ENCODE measurements at regions not wholly inside any gene's neighbourhood (a gene's known extent, or its start where the extent isn't known, plus 50 kb on each side); places are given as distances from the start of the nearest gene placed in this dataset.

DNA sequence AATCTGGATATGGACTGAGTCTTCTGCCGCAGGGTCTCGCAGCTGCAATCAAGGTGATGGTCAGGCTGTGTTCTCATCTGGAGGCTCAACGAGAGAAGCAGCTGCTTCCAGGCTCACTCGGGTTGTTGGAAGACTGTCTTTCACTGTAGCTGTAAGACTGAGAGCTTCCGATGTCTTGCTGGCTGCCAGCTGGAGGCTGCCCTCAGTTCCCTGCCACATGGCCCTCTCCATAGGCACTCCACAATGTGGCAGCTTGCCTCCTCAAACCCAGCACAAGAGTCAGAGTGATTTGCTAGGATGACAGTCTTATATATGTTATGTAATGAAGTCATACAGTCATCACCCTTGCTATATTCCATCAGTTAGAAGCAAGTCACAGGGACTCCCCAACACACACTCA, 290.5 kb upstream of the CDYL start:
- BruUV-seq (replicated peaks), result no TSS peak
- Histone ChIP-seq H3K4me3 (replicated peaks in 1 of 3; ENCODE audit: insufficient read depth in 1 of 3, low read depth in 1 of 3, low read length in 3 of 3) (no peak overlapping the region), H3K4me1 (ENCODE audit: control insufficient read depth, extremely low read depth, insufficient read depth, low read length) (no peaks in the 10 kb centered on the region), H2AFZ (ENCODE audit: low read depth, low read length) (no peak overlapping the region), H4K20me1 (replicated peaks; ENCODE audit: control insufficient read depth, extremely low read depth, insufficient read depth, low read length) (no peaks in the 10 kb centered on the region), H3K9me3 (replicated peaks; ENCODE audit: control insufficient read depth, insufficient read depth, low read length) (no peaks in the 10 kb centered on the region), H3K9me1 (replicated peaks; ENCODE audit: control insufficient read depth, extremely low read depth, insufficient read depth, low read length) (no peaks in the 10 kb centered on the region), H3K27ac (ENCODE audit: insufficient read depth, low read depth, low read length) (no peak overlapping the region), H3K27me3 (ENCODE audit: control insufficient read depth in 2 of 2, insufficient read depth in 2 of 2, low read length in 2 of 2) (peaks cover 0 to 2% of the 10 kb centered on the region in 2 experiments), H3K79me2 (ENCODE audit: control insufficient read depth, insufficient read depth, low read length) (no peaks in the 10 kb centered on the region), H3K36me3 (ENCODE audit: control insufficient read depth in 2 of 2, extremely low read depth in 1 of 2, insufficient read depth in 2 of 2, low read length in 2 of 2) (no peaks in the 10 kb centered on the region), H3K4me2 (ENCODE audit: insufficient read depth, low read length) (no peak overlapping the region), H3K9ac (replicated peaks; ENCODE audit: extremely low read depth, insufficient read depth, low read length) (no peak overlapping the region)
- no peak for DNase-seq (ENCODE audit: low read depth, low spot score)
- no peak for FAIRE-seq
- ChIA-PET CTCF (no interaction called here), POLR2A (no interaction called here)
- dilution Hi-C loops (cut with MboI; ENCODE audit: extremely low pct_ligation_motif_present, low sequenced_read_pairs), result no loop called here
- intact Hi-C loops (cut with micrococcal nuclease), result no loop called here
- TF ChIP-seq POLR2AphosphoS5 (IDR thresholded peaks at IDR 0.05; ENCODE audit: insufficient read depth, low read depth, low read length) (no peak), GATA2 (IDR thresholded peaks at IDR 0.05; ENCODE audit: insufficient read depth, insufficient read length, low read depth, low read length) (no peak), POLR2A (IDR thresholded peaks at IDR 0.05; ENCODE audit: low read depth, low read length) (no peak), MYC (IDR thresholded peaks at IDR 0.05; ENCODE audit: low read depth, low read length) (no peak), MAX (IDR thresholded peaks at IDR 0.05; ENCODE audit: insufficient read depth, insufficient read length) (no peak), JUN (IDR thresholded peaks at IDR 0.05; ENCODE audit: borderline replicate concordance, insufficient read depth, insufficient read length, low read depth) (no peak)
- TF ChIP-seq, protein P1, sequence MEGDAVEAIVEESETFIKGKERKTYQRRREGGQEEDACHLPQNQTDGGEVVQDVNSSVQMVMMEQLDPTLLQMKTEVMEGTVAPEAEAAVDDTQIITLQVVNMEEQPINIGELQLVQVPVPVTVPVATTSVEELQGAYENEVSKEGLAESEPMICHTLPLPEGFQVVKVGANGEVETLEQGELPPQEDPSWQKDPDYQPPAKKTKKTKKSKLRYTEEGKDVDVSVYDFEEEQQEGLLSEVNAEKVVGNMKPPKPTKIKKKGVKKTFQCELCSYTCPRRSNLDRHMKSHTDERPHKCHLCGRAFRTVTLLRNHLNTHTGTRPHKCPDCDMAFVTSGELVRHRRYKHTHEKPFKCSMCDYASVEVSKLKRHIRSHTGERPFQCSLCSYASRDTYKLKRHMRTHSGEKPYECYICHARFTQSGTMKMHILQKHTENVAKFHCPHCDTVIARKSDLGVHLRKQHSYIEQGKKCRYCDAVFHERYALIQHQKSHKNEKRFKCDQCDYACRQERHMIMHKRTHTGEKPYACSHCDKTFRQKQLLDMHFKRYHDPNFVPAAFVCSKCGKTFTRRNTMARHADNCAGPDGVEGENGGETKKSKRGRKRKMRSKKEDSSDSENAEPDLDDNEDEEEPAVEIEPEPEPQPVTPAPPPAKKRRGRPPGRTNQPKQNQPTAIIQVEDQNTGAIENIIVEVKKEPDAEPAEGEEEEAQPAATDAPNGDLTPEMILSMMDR (IDR thresholded peaks at IDR 0.05; ENCODE audit: extremely low read depth in 1 of 2, insufficient read depth in 1 of 2, low read depth in 1 of 2, low read length in 2 of 2), result no peak
